ENCODE measurements at regions not wholly inside any gene's neighbourhood (a gene's known extent, or its start where the extent isn't known, plus 50 kb on each side); places are given as distances from the start of the nearest gene placed in this dataset.

GRCh38 chr1:193666485-193667083 is 480.2 kb upstream of the B3GALT2 start:
- DNase-seq (ENCODE audit: low read depth): no peak

GRCh38 chr1:193663965-193664364 is 477.6 kb upstream of the B3GALT2 start:
- no peak for DNase-seq (ENCODE audit: low read depth)

GRCh38 chr1:193662030-193662429 is 475.6 kb upstream of the B3GALT2 start:
- DNase-seq (ENCODE audit: low read depth): no peak

GRCh38 chr1:193661385-193661784 is 475.0 kb upstream of the B3GALT2 start:
- no peak for DNase-seq (ENCODE audit: low read depth)

- no peak for DNase-seq (ENCODE audit: low read depth)
Measured at GRCh38 chr1:193660428-193660827, 474.0 kb upstream of the B3GALT2 start.

- DNase-seq (ENCODE audit: low read depth): no peak
Measured at GRCh38 chr1:193658691-193659090, 472.3 kb upstream of the B3GALT2 start.

GRCh38 chr1:193658081-193658480 is 471.7 kb upstream of the B3GALT2 start:
- DNase-seq (ENCODE audit: low read depth): no peak

- DNase-seq (ENCODE audit: low read depth): no peak
Measured at GRCh38 chr1:193657552-193657951, 471.1 kb upstream of the B3GALT2 start.

GRCh38 chr1:193656841-193657240 is 470.4 kb upstream of the B3GALT2 start:
- no peak for DNase-seq (ENCODE audit: low read depth)

GRCh38 chr1:193654951-193655735 is 468.7 kb upstream of the B3GALT2 start:
- DNase-seq (ENCODE audit: low read depth): no peak

GRCh38 chr1:193649587-193649986 is 463.2 kb upstream of the B3GALT2 start:
- DNase-seq (ENCODE audit: low read depth): no peak

GRCh38 chr1:193634876-193635275 is 448.5 kb upstream of the B3GALT2 start:
- DNase-seq (ENCODE audit: low read depth): no peak

- no peak for DNase-seq (ENCODE audit: low read depth)
Measured at GRCh38 chr1:193634470-193634869, 448.1 kb upstream of the B3GALT2 start.

GRCh38 chr1:193633991-193634390 is 447.6 kb upstream of the B3GALT2 start:
- DNase-seq (ENCODE audit: low read depth): no peak

- DNase-seq (ENCODE audit: low read depth): no peak
Measured at GRCh38 chr1:193633093-193633492, 446.7 kb upstream of the B3GALT2 start.

GRCh38 chr1:193631306-193631705 is 444.9 kb upstream of the B3GALT2 start:
- DNase-seq (ENCODE audit: low read depth): no peak

GRCh38 chr1:193629875-193630274 is 443.5 kb upstream of the B3GALT2 start:
- DNase-seq (ENCODE audit: low read depth): no peak

GRCh38 chr1:193626695-193627094 is 440.3 kb upstream of the B3GALT2 start:
- no peak for DNase-seq (ENCODE audit: low read depth)

GRCh38 chr1:193625255-193625654 is 438.8 kb upstream of the B3GALT2 start:
- no peak for DNase-seq (ENCODE audit: low read depth)

- no peak for DNase-seq (ENCODE audit: low read depth)
Measured at GRCh38 chr1:193619911-193620310, 433.5 kb upstream of the B3GALT2 start.

GRCh38 chr1:193614817-193615216 is 428.4 kb upstream of the B3GALT2 start:
- no peak for DNase-seq (ENCODE audit: low read depth)

GRCh38 chr1:193614275-193614674 is 427.9 kb upstream of the B3GALT2 start:
- no peak for DNase-seq (ENCODE audit: low read depth)

- no peak for DNase-seq (ENCODE audit: low read depth)
Measured at GRCh38 chr1:193613041-193613440, 426.6 kb upstream of the B3GALT2 start.

GRCh38 chr1:193609592-193609991 is 423.2 kb upstream of the B3GALT2 start:
- DNase-seq (ENCODE audit: low read depth): no peak
